Astrocyte (in vitro differentiated cells and primary cell): ENCODE measurements at regions not wholly inside any gene's neighbourhood (a gene's known extent, or its start where the extent isn't known, plus 50 kb on each side); places are given as distances from the start of the nearest gene placed in this dataset.

Source experiments
- EZH2 ChIP-seq: IDR thresholded peaks from 2 replicates; pipeline ENCODE4 v1.6.1; 2012; ENCODE audit warnings: mild to moderate bottlenecking, low read length, inconsistent platforms; ENCODE audit not compliant: insufficient read depth
- TF ChIP-seq, protein P1 (sequence below): IDR thresholded peaks from 2 replicates; pipeline ENCODE4 v1.5.1; 2011; ENCODE audit warnings: low read depth, mild to moderate bottlenecking, inconsistent platforms, low read length, moderate library complexity; ENCODE audit not compliant: insufficient read depth

DNA sequence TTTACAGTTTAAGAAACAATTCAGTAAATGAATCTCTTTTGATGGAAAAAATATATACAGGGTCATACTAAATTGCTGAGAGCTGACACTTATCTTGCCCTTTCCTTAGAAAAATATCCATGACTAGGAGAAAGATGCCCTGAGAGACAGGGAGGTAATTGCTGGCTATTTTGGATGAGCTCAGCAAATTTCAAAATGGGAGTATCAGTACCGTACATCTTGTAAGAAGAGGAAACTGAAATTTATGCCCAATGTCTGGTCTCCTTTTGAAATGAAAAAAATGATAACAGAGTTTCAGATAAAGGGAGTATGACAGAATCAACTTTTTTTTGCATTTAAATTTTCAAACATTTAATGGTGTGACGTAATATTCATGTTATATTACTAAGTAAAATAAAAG lies 415.8 kb upstream of the CDH10 start:
- TF ChIP-seq, protein P1, sequence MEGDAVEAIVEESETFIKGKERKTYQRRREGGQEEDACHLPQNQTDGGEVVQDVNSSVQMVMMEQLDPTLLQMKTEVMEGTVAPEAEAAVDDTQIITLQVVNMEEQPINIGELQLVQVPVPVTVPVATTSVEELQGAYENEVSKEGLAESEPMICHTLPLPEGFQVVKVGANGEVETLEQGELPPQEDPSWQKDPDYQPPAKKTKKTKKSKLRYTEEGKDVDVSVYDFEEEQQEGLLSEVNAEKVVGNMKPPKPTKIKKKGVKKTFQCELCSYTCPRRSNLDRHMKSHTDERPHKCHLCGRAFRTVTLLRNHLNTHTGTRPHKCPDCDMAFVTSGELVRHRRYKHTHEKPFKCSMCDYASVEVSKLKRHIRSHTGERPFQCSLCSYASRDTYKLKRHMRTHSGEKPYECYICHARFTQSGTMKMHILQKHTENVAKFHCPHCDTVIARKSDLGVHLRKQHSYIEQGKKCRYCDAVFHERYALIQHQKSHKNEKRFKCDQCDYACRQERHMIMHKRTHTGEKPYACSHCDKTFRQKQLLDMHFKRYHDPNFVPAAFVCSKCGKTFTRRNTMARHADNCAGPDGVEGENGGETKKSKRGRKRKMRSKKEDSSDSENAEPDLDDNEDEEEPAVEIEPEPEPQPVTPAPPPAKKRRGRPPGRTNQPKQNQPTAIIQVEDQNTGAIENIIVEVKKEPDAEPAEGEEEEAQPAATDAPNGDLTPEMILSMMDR = no peak
- TF ChIP-seq EZH2 = no peak
